Large intestine (tissue), 3 donors: ENCODE measurements at regions not wholly inside any gene's neighbourhood (a gene's known extent, or its start where the extent isn't known, plus 50 kb on each side); places are given as distances from the start of the nearest gene placed in this dataset.

ENCODE experiments used
- DNase-seq, 2 donors: peaks; one replicate each; pipeline versions ENCODE4 v3.0.0 to v3.0.0-alpha.2; 2013
- H3K27ac ChIP-seq: one replicate; pipeline ENCODE4 v1.5.1; 2013; ENCODE audit warnings: low read length
- H3K27me3 ChIP-seq: 2 replicates; pipeline ENCODE4 v1.6.1; 2013; ENCODE audit warnings: low read length; ENCODE audit not compliant: control insufficient read depth, insufficient read depth
- H3K36me3 ChIP-seq: 2 replicates; pipeline ENCODE4 v1.6.1; 2013; ENCODE audit warnings: low read length; ENCODE audit not compliant: control insufficient read depth, insufficient read depth
- H3K4me1 ChIP-seq: one replicate; pipeline ENCODE4 v1.6.1; 2013; ENCODE audit warnings: low read length; ENCODE audit not compliant: control insufficient read depth, insufficient read depth
- H3K4me3 ChIP-seq: one replicate; pipeline ENCODE4 v1.5.1; 2013; ENCODE audit warnings: low read length
- H3K9me3 ChIP-seq: one replicate; pipeline ENCODE4 v1.6.1; 2013; ENCODE audit warnings: mild to moderate bottlenecking, low read depth, low read length, moderate library complexity; ENCODE audit not compliant: control insufficient read depth
- WGBS: methylation state at CpG from one replicate; pipeline ENCODE4 v1.1.5; 2013; ENCODE audit warnings: low lambda C conversion rate; ENCODE audit not compliant: insufficient coverage; 5-methylcytosine and 5-hydroxymethylcytosine counted together

- WGBS = 60% methylated on average over 1 of the region's 5 CpGs
- peak in 1 of 2 donors; percentile 38 for DNase-seq
- H3K4me1 ChIP-seq = peaks cover 23% of the 10 kb centered on the region
- no peaks in the 10 kb centered on the region for H3K36me3 ChIP-seq
- H3K4me3 ChIP-seq = no peak overlapping the region
- H3K9me3 ChIP-seq = no peaks in the 10 kb centered on the region
- no peaks in the 10 kb centered on the region for H3K27me3 ChIP-seq
- H3K27ac ChIP-seq = no peak overlapping the region
Measured at GRCh38 chr14:34365309-34365915, 96.6 kb downstream of the SPTSSA start.

GRCh38 chr14:34364201-34364600 is 97.8 kb downstream of the SPTSSA start:
- Histone ChIP-seq H3K4me3 (no peak overlapping the region), H3K27ac (no peak overlapping the region), H3K9me3 (no peaks in the 10 kb centered on the region), H3K36me3 (no peaks in the 10 kb centered on the region), H3K4me1 (peaks cover 14% of the 10 kb centered on the region), H3K27me3 (no peaks in the 10 kb centered on the region)
- no CpG with 5 or more reads among the region's 6 CpGs for WGBS
- no peak for DNase-seq

- no peaks in the 10 kb centered on the region for H3K9me3 ChIP-seq
- H3K4me3 ChIP-seq = no peak overlapping the region
- no peaks in the 10 kb centered on the region for H3K36me3 ChIP-seq
- DNase-seq = no peak
- H3K27ac ChIP-seq = no peak overlapping the region
- no peaks in the 10 kb centered on the region for H3K27me3 ChIP-seq
- H3K4me1 ChIP-seq = peaks cover 9% of the 10 kb centered on the region
- WGBS = 100% methylated on average over 1 of the region's 6 CpGs
Measured at GRCh38 chr14:34363733-34364134, 98.3 kb downstream of the SPTSSA start.

- DNase-seq = no peak
- no peaks in the 10 kb centered on the region for H3K9me3 ChIP-seq
- no peak overlapping the region for H3K27ac ChIP-seq
- H3K27me3 ChIP-seq = no peaks in the 10 kb centered on the region
- H3K36me3 ChIP-seq = no peaks in the 10 kb centered on the region
- H3K4me1 ChIP-seq = peaks cover 4% of the 10 kb centered on the region
- no peak overlapping the region for H3K4me3 ChIP-seq
- WGBS = no CpG with 5 or more reads among the region's 3 CpGs
Measured at GRCh38 chr14:34362641-34363251, 99.3 kb downstream of the SPTSSA start.

GRCh38 chr14:34361504-34362011 is 100.5 kb downstream of the SPTSSA start:
- WGBS = 100% methylated on average over 1 of the region's 2 CpGs
- H3K27me3 ChIP-seq = no peaks in the 10 kb centered on the region
- no peak overlapping the region for H3K4me3 ChIP-seq
- no peaks in the 10 kb centered on the region for H3K36me3 ChIP-seq
- peaks cover 2% of the 10 kb centered on the region for H3K4me1 ChIP-seq
- no peaks in the 10 kb centered on the region for H3K9me3 ChIP-seq
- no peak overlapping the region for H3K27ac ChIP-seq
- no peak for DNase-seq

GRCh38 chr14:34359420-34360117 is 102.5 kb downstream of the SPTSSA start:
- Histone ChIP-seq H3K4me3 (no peak overlapping the region), H3K27me3 (no peaks in the 10 kb centered on the region), H3K9me3 (no peaks in the 10 kb centered on the region), H3K27ac (no peak overlapping the region), H3K36me3 (no peaks in the 10 kb centered on the region), H3K4me1 (no peaks in the 10 kb centered on the region)
- 33% methylated on average over 3 of the region's 6 CpGs for WGBS
- DNase-seq = peak in 1 of 2 donors; percentile 31

- WGBS = 100% methylated on average over 1 of the region's 4 CpGs
- Histone ChIP-seq H3K27me3 (no peaks in the 10 kb centered on the region), H3K27ac (no peak overlapping the region), H3K4me3 (no peak overlapping the region), H3K4me1 (no peaks in the 10 kb centered on the region), H3K36me3 (no peaks in the 10 kb centered on the region), H3K9me3 (no peaks in the 10 kb centered on the region)
- no peak for DNase-seq
Measured at GRCh38 chr14:34356264-34356654, 105.8 kb downstream of the SPTSSA start.

GRCh38 chr14:34355584-34356263 is 106.3 kb downstream of the SPTSSA start:
- H3K27me3 ChIP-seq = no peaks in the 10 kb centered on the region
- H3K27ac ChIP-seq = no peak overlapping the region
- H3K9me3 ChIP-seq = no peaks in the 10 kb centered on the region
- WGBS = no CpG with 5 or more reads among the region's 2 CpGs
- no peak for DNase-seq
- H3K4me1 ChIP-seq = peaks cover 3% of the 10 kb centered on the region
- no peaks in the 10 kb centered on the region for H3K36me3 ChIP-seq
- H3K4me3 ChIP-seq = no peak overlapping the region

GRCh38 chr14:34354556-34354955 is 107.5 kb downstream of the SPTSSA start:
- Histone ChIP-seq H3K9me3 (no peaks in the 10 kb centered on the region), H3K4me3 (no peak overlapping the region), H3K27me3 (no peaks in the 10 kb centered on the region), H3K27ac (no peak overlapping the region), H3K36me3 (no peaks in the 10 kb centered on the region), H3K4me1 (peaks cover 3% of the 10 kb centered on the region)
- WGBS = no CpG with 5 or more reads among the region's 3 CpGs
- DNase-seq = no peak

- no peaks in the 10 kb centered on the region for H3K36me3 ChIP-seq
- DNase-seq = no peak
- peaks cover 3% of the 10 kb centered on the region for H3K4me1 ChIP-seq
- no peak overlapping the region for H3K4me3 ChIP-seq
- no peak overlapping the region for H3K27ac ChIP-seq
- peaks cover 3% of the 10 kb centered on the region for H3K9me3 ChIP-seq
- 67% methylated on average over 1 of the region's 6 CpGs for WGBS
- no peaks in the 10 kb centered on the region for H3K27me3 ChIP-seq
Measured at GRCh38 chr14:34350903-34351302, 111.1 kb downstream of the SPTSSA start.
